ENCODE measurements at regions not wholly inside any gene's neighbourhood (a gene's known extent, or its start where the extent isn't known, plus 50 kb on each side); places are given as distances from the start of the nearest gene placed in this dataset.
A peak's percentile ranks its signal among the peaks of the same experiment; 100 is the strongest.

DNA sequence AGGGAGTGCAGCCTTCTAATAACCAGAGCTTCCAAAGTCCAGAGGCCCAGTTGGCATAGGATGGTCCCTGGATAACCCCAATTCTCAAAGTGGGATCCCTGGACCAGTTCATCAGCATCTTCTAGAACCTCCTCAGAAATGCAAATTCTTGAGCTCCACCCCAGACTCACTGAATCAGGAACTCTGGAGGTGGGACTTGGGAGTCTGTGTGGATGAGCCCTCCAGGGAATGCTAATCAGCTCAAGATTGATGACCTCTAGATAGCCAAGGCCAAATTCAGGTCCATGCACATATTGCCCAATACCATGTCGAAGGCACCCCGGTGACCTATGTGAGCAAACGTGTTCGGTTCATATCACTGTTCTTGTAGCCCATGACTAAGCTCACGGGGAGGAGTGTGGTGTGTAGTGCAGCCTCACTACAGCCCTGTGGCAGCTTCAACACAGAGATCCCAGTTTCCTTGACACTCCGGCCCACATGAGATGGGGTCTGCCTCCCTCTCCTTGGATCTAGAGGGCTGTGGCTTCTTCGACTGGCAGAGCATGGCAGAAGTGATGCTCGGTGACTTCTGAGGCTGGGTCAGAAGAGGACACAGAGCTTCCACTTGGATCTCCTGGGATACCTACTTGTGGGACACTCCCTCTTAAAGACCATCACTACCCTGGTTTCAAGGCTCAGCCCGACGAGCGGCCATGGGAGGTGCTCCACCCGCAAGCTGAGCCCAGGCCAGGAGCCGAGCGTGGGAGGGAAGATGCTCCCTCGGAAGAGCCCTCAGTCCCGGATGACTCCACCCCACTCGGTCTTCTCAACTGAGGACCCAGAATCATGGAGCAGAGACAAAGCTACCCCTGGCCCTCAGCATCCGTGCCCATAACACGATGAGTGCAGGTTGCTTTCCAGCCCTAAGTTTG is 151.1 kb upstream of the CST7 start:
- no peak for DNase-seq

DNA sequence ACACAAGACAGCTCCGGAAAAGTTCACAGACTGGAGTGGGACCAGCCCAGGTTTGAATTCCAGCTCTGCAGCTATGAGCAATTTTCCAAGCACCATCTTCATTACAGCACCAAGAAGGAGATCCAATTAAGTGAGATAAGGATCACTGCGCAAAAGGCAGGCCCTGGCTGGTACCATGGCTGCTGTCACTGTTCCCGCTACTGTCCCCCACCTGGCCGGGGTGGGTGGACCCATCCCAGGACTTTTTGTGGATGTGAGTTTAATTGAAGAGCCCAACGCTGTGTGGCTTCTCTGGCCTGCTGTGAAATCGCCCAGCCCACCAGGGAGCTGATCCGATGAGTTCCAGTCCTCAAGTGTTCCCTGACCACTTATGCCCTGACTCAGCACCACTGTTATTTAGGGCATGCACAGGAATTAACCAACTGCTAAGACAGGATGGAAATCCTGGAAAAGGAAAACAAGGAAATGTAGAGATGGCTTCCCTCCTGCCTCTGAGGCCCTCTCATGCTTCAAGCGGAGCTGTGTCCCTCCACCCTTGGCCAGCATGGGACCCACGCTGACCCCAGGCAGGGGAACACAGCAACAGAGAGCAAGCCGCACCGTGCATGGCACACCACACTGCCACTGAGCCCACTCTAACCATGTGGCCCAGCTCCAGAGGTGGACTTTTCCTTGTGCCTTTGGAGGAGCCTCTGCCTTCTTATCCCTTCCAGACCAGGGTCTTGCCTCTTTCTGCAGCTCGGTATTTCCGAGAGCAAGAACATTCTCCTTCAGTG is 150.0 kb upstream of the CST7 start:
- DNase-seq = no peak

DNA sequence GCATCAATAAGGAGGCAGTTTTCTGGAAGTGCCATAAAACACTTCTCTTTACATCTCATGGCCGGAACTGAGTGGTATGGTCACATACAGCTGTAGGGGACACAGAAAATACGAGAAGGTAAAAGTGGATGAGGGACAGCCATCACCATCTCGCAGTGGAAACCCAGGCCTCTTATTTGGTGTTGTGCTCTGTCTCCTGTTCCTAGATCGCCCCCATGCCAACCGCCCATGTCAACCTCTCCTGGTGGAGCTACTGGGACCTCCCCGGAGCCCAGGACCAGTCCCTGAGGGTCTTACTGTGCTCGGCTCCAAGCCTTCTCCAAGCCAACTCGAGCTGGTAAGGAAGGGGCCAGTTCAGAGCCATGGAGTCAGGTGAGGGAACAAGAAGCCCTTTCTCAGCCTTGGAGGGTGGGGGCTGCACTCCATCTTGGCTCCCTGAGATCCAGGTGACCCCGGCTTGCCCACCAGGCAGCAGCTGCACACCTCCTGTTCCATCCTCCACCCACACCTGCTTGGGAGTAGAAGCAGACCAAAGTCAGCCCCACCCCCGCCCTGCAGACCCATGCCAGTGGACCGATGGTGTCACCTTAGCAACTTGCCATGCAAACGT is 149.0 kb upstream of the CST7 start:
- DNase-seq = no peak

DNA sequence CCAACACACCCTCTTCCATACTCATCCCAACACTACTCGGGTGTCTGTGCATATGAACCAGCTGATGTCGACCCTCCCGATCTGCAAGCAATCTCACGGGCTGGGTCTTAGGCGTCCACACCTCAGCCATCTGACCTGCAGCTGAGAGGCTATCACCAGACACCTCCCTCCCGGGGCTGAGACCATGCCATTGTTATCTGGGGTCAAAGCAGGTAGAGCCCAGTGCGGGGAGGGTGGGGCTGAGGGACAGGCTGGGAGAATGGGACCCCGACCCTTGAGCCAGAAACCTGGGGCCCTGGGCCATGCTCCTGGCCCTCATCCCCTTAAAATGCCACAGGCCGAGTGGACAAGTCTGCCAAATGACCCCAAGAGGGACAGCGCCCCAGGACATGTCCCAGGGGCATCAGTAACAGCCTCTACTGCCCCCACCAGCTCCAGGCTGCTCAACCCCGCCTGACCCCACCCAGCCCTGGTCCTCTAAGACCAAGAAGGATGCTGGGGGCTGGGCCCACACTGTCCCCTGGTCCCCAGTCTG is 146.7 kb upstream of the CST7 start:
- no peak for DNase-seq

DNA sequence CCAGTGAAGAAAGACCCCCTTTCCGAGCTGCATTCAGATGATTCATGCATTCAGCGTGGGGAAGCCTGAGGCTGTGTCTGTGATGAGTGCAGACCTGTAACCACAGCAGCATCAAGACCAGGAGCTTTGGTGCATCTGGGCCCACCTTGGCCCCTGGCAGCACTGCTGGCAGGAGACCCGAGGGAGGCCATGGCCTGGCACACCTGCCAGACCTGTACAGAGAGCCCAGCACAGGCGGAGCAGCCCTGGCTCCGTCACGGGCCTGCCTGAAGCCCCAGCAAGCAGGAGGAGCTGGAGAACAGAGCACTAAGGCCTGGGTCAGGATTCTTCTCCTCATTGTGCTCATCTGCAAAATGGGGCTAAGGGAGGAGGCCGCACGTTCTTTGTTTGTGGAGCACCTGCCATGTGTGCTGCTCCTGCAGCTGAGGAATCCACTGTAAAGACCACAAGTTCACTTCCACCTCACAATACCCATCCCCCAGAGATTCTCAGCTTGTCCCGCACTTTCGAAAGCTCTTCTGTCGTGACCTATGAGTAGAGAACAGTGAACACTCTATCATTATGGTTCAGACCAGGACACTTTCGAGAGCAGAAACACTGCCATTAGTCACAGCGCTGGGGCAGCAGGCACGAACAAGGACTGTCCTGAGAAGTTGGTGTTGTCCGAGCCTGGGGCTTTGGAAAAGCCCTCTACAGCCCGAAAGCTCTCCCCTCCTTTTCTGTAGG is 144.4 kb upstream of the CST7 start:
- DNase-seq = no peak

DNA sequence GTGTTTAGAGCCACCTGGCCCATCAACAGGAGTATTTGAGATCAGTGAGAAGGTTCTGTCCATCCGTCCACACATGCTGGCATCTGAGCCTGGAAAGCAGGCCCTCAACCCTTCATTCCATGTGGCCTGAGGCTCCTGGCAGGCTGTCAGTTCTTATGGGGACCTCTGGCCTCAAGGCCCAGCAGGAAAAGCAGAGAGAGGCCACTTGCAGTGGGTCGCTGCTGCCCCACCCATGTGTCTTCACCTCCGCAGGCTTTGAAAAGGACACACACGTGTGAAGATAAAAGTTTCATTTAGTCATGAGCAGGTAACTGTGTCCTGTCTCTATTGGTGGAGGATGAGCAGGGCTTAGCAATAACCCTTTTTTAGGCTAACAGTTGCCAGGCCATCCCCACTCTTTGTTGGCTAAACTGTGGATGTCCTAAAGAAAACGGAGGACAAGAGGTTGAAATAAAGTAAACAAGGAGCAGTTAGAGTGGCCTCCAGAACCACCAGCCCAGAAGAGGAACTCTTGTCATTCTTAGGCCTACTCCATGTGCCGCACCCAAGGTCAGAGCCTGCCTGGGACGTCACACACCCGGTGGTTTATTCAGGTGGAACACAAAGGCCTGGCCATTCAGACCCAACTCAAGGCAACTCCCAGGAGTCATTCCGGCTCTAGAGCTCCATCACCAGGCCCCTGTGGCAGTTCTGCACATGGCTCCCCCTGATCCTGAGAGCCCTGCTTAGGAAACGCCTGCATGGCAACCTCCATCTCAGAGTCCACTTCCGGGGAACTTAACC is 143.4 kb upstream of the CST7 start:
- DNase-seq = no peak

DNA sequence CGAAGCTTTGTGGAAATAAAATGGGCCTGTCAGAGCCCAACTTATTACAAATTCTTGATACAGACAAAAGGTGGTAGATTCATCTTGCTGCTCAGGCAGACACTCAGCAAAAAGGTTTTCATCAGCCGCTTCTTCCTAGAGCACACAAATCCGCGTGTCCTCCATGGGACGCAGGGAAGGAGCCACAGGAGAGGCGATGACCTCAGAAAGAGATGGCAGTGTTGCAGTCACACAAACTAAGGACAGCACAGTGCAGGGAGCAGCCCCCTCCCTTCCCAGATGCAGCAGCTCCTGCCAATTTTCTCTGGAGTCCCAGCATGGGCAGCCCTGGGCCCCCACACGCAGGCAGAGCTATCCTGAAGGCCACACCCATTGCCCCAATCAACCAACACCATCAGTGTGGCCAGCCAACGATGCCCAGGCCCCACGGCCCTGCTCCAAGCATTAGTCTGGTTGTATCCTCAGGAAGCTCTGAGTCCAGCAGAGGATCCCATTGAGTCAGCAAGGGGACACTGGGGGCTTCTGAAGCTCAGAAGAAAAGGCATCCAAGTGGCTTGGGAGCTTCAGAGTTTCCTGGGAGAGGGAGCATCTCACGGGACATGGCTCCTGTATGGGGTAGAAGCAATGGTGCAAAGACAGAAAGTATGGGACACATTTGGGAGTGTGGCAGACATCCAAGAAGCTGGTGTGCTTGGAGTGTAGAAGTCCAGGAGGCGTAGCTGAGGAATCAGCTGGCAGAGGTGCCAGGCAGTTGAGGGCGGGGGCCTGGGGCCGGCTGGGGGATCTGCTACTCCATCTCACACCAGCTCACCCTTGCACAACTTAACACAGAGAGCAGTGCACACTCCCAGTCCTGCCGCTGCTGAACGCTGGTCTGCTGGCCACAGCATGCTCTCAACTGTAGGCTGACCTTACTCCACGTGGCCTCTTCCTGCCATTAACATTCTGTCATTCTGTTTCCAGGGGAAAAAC is 142.1 kb upstream of the CST7 start:
- DNase-seq = no peak

DNA sequence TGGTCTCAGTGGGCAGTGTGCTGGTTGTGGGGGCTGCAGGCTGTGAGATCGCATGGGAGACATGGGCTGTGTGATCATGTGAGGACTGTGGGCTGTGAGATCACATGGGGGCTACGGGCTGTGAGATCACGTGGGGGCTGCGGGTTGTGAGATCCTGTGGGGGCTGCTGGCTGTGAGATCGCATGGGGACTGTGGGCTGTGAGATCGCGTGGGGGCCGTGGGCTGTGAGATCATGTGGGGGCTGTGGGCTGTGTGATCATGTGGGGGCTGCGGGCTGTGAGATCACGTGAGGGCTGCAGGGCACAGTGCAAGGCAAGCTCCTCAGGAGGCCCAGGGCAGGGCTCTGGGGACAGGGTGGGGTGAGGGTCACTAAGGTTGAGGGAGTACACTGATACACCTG is 140.5 kb upstream of the CST7 start:
- DNase-seq = no peak

DNA sequence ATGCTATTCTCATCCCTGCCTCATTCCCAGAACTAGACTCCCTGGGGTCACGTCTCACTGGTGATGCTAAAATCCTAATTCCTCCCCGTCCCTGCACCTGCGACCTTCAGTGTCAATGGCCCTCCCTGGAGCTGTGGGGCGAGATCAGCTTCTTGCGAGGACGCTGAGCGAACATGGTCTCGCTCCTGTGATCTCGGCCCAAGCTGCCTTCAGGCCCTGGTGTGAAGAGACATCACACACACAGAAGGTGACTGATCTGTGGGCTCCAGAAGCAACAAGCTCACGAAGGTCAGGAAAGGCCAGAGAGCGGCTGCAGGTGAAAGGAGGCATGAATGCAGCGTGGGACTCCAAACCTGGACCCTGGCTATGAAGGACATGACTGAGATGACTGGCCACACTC is 139.5 kb upstream of the CST7 start:
- DNase-seq = no peak

DNA sequence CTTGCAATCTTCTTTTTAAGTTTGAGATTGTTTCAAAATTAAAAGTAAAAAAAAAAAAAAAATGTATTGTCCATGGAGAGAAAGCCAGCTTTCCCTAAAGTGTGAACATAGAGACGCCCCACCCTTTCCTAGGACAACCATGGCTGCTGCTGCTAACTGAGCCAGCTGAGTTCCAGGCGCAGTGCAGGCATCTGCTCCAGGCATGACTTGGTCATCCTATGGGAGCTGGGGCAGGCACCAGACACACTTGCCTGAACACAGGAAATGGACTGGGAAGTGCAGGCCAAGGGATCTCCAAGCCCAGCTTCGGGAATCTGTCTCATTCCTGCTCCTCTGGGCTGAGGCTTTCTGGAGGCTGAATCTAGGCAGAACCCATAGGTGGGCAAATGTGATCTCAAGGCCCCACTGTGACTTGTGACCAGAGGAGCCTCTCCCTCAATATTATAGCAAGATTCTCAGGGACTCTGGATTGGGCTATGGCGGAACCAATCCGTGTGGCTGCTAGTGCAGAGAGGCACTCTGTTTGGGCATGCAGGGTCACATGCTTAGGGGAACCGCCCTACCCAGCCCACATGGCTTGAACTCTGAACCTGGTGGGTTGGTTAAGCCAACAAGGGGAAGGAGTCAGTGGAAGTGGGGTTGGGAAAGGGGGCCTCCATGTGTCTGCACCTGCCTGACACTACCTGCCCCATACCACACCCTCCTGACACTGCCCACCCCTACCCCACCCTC is 138.2 kb upstream of the CST7 start:
- no peak for DNase-seq

DNA sequence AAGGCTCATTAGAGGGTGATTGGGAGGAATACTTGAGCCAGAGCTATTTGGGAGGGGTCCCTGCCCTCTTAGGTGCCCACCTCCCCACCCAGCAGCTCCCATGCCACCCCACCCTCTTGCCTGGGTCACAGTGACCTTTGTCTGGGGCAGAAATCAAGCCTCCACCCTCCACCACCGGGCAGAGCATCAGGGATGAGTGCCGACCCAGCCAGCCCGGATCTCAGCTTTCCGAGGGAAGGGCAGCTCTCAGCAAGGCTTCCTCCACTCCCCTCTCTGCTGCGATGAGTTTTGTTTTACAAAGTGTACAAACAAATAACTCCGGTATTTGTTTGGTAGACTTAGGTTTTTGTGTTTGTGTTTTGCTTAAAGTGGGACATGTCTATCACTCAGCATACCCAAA is 136.7 kb upstream of the CST7 start:
- no peak for DNase-seq

DNA sequence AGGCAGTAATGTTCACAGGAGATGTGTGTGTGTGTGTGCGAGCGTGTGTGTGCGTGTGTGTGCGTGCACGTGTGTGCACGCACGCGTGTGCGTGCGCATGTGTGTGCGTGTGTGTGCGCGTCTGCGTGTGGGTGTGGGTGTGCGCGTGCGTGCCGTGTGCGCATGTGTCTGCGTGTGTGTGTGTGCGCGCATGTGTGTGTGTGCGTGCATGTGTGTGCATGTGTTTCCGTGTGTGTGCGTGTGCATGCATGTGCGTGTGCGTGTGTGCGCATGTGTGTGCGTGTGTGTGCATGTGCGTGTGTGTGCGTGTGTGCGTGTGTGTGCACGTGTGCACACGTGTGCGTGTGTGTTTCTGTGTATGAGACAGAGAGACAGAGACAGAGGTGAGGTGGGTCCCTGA is 136.0 kb upstream of the CST7 start:
- no peak for DNase-seq

DNA sequence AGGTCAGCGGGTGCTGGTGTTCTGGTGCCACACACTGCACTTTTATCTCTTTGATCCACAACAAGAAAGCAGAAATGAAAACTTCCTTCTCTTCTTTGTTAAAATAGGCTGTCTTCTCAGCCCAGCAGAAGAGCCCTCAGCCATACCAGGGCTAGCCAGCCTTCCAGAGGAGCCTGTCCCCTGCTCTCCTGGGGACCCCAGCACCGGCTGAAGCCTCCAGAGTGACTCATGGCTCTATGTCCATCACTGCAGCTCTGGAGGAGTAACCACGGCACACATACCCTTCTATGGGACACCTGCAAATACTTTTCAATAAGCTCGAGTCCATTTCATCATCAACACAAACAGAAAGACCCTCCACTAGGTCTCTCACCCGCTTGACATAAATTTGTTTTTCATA is 135.6 kb upstream of the CST7 start:
- no peak for DNase-seq

DNA sequence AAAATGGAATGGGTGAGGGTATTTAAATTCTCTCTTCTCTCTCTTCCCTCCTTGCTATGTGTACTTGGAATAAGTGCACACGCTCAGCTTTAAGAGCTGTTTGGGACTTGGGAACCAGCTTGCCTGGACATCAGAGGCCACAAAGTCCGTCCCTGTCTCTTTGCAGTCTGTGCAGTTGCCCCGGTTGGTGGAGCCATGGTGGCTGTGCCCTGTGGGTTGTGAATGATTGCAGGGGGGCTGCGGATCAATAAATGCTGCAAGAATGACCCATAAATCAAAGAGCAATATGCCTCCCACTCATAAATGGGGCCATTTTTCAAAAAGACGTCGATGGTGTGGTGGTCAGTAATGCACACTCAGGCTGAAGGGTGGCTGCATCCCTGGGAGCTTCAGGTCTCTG is 135.1 kb upstream of the CST7 start:
- DNase-seq = no peak

DNA sequence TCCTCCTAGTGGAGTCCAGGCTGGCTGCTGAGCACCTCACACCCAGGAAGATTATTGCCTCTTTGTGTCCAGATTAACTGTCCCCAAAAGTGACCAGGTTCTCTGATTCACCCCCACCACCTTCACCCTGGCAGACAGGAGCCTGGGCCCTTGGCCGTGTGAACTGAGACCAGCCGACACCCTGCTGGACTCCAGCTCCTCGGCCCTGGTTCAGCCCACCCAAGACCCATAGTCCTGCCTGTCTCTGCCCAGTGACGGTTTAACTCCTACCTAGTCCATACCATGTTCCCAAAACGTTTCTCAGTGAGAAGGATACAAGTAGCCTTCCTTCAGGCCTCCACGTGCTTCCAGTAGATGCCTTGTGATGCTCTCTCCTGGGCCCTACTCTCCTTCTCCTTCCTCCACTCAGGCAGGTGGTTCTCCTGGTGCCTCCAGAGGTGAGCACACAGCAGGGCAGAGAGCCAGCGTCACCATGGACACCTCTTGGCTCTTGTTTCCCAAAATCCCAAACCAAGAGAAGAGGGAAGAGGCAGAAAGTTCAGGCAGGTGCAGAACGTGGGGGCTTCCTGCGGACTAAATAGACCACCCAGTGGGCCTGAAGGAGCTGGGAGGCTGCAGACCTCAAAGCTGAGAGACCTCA is 134.4 kb upstream of the CST7 start:
- DNase-seq = peak; percentile 3

GRCh38 chr20:24815196-24815815 is 133.8 kb upstream of the CST7 start:
- DNase-seq = no peak

DNA sequence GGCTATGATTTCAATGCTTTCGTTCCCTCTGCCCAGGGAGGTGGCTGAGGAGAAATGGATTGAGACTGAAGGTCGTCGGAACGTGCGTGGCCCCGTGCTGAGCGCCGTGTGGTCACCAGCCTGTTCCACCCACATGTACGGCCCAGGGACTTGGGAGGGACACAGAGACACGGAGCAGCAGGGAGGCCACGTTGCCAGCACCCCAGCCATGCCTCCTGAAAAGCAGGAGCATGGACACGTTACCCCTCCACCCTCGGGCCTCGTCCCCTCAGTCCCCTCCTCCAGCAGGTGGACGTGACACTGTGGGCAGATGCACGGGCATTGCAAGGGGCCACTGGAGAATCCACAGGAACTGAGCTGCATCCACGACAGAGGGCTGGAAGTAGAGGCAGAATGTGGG is 133.1 kb upstream of the CST7 start:
- DNase-seq = no peak

DNA sequence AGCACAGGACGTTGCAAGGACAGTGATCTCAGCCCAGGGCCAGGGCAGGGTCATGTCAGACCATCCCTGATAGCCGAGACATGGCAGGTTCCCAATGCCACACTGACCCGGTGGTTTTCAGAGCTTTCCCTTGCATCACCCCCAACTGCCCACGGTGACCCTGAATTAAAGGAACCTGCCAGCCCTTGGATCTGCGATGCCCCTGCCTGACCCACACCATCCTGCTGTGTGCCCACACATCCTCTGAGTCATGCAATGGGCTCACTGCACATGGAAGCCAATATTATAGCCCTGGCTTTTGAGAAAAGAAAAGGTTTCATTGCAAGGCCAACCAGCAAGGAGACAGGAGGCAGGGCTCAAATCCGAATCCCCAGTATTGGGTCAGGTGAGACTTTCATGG is 132.6 kb upstream of the CST7 start:
- no peak for DNase-seq

DNA sequence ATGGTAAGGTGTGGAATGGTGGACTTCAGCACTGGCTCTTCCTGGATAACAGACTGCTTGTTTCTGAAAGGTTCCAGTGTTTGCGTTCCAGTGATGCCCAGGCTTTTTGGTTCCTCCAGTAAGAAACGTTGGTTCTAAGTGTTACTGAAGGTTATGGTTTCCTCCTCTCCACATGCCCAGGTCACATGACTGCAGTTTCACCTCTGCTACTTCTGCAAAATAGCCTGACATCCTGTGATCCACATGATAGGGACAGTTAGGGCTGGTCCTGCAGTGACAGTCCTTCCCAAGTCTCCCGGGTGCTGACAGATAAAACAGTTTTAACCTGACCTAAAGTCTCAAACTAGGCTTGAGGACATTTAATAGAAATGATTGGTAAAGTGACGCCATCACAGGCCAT is 132.2 kb upstream of the CST7 start:
- DNase-seq = no peak
